Adrenal gland (tissue), 5 donors: ENCODE measurements at regions not wholly inside any gene's neighbourhood (a gene's known extent, or its start where the extent isn't known, plus 50 kb on each side); places are given as distances from the start of the nearest gene placed in this dataset.

Experiments used
- POLR2A ChIP-seq, 2 donors: fragments of 450-650 bp; IDR thresholded peaks; one replicate each; pipeline ENCODE4 v1.6.1; 2017; ENCODE audit warnings: antibody characterized with exemption in 2 of 2, mild to moderate bottlenecking in 2 of 2, moderate library complexity in 1 of 2
- TF ChIP-seq, protein P1 (sequence below), 6 experiments: fragments of 450-650 bp in 4 of 6; fragments of 200-600 bp in 2 of 6; sonication (generic) in 1 of 6; IDR thresholded peaks; 1 replicate in 5 of 6; 2 replicates in 1 of 6; pipeline versions ENCODE4 v1.5.1 to v1.8.0; 2016 to 2021; ENCODE audit warnings: antibody characterized with exemption in 6 of 6, mild to moderate bottlenecking in 2 of 6, moderate library complexity in 1 of 6
- donor health status: DM: no; HTN: no; CAD: no.

DNA sequence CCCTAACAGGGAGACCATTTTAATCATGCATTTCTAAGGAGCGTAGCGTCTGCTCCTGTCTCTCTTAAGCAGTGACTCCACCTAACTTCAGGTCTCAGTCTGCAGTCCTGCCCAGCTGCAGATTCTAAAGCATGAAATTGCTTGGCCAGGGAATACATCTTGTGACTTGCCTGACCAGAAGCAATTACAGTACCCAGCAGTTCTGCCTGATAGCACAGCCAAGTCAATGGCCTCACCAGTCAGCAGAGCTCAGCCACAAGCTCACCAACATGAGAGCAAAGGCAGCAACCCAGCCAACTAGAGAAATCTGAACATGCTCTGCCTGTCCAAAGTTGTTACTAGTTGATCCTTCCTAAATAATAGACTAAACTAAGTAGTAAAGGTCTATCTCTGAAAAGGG, 2011.9 kb upstream of the PCDH10 start:
- TF ChIP-seq, protein P1, sequence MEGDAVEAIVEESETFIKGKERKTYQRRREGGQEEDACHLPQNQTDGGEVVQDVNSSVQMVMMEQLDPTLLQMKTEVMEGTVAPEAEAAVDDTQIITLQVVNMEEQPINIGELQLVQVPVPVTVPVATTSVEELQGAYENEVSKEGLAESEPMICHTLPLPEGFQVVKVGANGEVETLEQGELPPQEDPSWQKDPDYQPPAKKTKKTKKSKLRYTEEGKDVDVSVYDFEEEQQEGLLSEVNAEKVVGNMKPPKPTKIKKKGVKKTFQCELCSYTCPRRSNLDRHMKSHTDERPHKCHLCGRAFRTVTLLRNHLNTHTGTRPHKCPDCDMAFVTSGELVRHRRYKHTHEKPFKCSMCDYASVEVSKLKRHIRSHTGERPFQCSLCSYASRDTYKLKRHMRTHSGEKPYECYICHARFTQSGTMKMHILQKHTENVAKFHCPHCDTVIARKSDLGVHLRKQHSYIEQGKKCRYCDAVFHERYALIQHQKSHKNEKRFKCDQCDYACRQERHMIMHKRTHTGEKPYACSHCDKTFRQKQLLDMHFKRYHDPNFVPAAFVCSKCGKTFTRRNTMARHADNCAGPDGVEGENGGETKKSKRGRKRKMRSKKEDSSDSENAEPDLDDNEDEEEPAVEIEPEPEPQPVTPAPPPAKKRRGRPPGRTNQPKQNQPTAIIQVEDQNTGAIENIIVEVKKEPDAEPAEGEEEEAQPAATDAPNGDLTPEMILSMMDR (IDR thresholded peaks at IDR 0.05): no peak
- TF ChIP-seq POLR2A (IDR thresholded peaks at IDR 0.05): no peak
